Activated T-helper 9 cell treated with anti-CD3 and anti-CD28 coated beads, Interleukin-2, amount 50 U/mL, for 16 hours (primary cell): ENCODE measurements at regions not wholly inside any gene's neighbourhood (a gene's known extent, or its start where the extent isn't known, plus 50 kb on each side); places are given as distances from the start of the nearest gene placed in this dataset.

Experiments
- DNase-seq: peaks from one replicate; pipeline ENCODE4 v3.0.0-alpha.2; 2020; ENCODE audit warnings: low read depth

- DNase-seq = no peak
Measured at GRCh38 chr1:59125676-59126320, 171.1 kb upstream of the FGGY start.

- DNase-seq = no peak
Measured at GRCh38 chr1:59126366-59126765, 170.5 kb upstream of the FGGY start.

- DNase-seq = no peak
Measured at GRCh38 chr1:59128239-59128736, 168.6 kb upstream of the FGGY start.

GRCh38 chr1:59128784-59129227 lies 168.1 kb upstream of the FGGY start:
- DNase-seq = no peak

GRCh38 chr1:59132295-59132694 lies 164.6 kb upstream of the FGGY start:
- DNase-seq = no peak

GRCh38 chr1:59133997-59134396 lies 162.9 kb upstream of the FGGY start:
- DNase-seq = no peak

- no peak for DNase-seq
Measured at GRCh38 chr1:59135761-59136255, 161.1 kb upstream of the FGGY start.

- no peak for DNase-seq
Measured at GRCh38 chr1:59136541-59137275, 160.2 kb upstream of the FGGY start.

GRCh38 chr1:59137276-59137615 lies 159.6 kb upstream of the FGGY start:
- DNase-seq = no peak

GRCh38 chr1:59137968-59138367 lies 158.9 kb upstream of the FGGY start:
- no peak for DNase-seq

GRCh38 chr1:59138402-59138801 lies 158.5 kb upstream of the FGGY start:
- DNase-seq = no peak

GRCh38 chr1:59139396-59139795 lies 157.5 kb upstream of the FGGY start:
- no peak for DNase-seq

GRCh38 chr1:59141267-59141863 lies 155.5 kb upstream of the FGGY start:
- DNase-seq = no peak

GRCh38 chr1:59142311-59143132 lies 154.4 kb upstream of the FGGY start:
- DNase-seq = no peak

GRCh38 chr1:59143133-59143487 lies 153.8 kb upstream of the FGGY start:
- no peak for DNase-seq

GRCh38 chr1:59143811-59144210 lies 153.1 kb upstream of the FGGY start:
- no peak for DNase-seq

GRCh38 chr1:59144959-59145358 lies 151.9 kb upstream of the FGGY start:
- no peak for DNase-seq

GRCh38 chr1:59146056-59146455 lies 150.8 kb upstream of the FGGY start:
- no peak for DNase-seq

- peak; percentile 33 for DNase-seq
Measured at GRCh38 chr1:59146651-59147358, 150.1 kb upstream of the FGGY start.

GRCh38 chr1:59149435-59149834 lies 147.5 kb upstream of the FGGY start:
- DNase-seq = no peak

- DNase-seq = no peak
Measured at GRCh38 chr1:59150577-59151386, 146.1 kb upstream of the FGGY start.
